Parathyroid adenoma (tissue), 2 donors: ENCODE measurements at regions not wholly inside any gene's neighbourhood (a gene's known extent, or its start where the extent isn't known, plus 50 kb on each side); places are given as distances from the start of the nearest gene placed in this dataset.
"Not testable (repeated sequence)": the region's sequence is repeated elsewhere in the genome, so short reads cannot be mapped to it uniquely, and the experiment has no call there.

Experiments used
- H2AFZ ChIP-seq: fragments of 300-600 bp; sonication (generic); one replicate; pipeline ENCODE4 v1.7.0; 2017; ENCODE audit warnings: antibody characterized with exemption, mild to moderate bottlenecking
- H3K27ac ChIP-seq: fragments of 300-600 bp; sonication (generic); one replicate; pipeline ENCODE4 v1.7.0; 2017
- H3K27me3 ChIP-seq: fragments of 300-600 bp; sonication (generic); one replicate; pipeline ENCODE4 v1.7.0; 2017; ENCODE audit warnings: low read length; ENCODE audit not compliant: control insufficient read depth, insufficient read depth
- H3K36me3 ChIP-seq: fragments of 300-600 bp; sonication (generic); one replicate; pipeline ENCODE4 v1.7.0; 2017; ENCODE audit warnings: low read length; ENCODE audit not compliant: control insufficient read depth, insufficient read depth
- H3K4me1 ChIP-seq: fragments of 300-600 bp; sonication (generic); one replicate; pipeline ENCODE4 v1.7.0; 2017; ENCODE audit warnings: control low read depth
- H3K4me2 ChIP-seq: fragments of 300-600 bp; sonication (generic); one replicate; pipeline ENCODE4 v1.7.0; 2017; ENCODE audit warnings: low read length
- H3K4me3 ChIP-seq: fragments of 300-600 bp; sonication (generic); one replicate; pipeline ENCODE4 v1.7.0; 2017; ENCODE audit warnings: low read depth, low read length
- H3K79me2 ChIP-seq: fragments of 300-600 bp; sonication (generic); one replicate; pipeline ENCODE4 v1.7.0; 2017; ENCODE audit warnings: control low read depth
- H3K9ac ChIP-seq: fragments of 300-600 bp; sonication (generic); one replicate; pipeline ENCODE4 v1.7.0; 2017; ENCODE audit warnings: mild to moderate bottlenecking
- H3K9me3 ChIP-seq: fragments of 300-600 bp; sonication (generic); one replicate; pipeline ENCODE4 v1.7.0; 2017; ENCODE audit warnings: low read length; ENCODE audit not compliant: control insufficient read depth
- TF ChIP-seq, protein P1 (sequence below): fragments of 300-600 bp; sonication (generic); IDR thresholded peaks from one replicate; pipeline ENCODE4 v1.7.0; 2017; ENCODE audit warnings: antibody characterized with exemption, mild to moderate bottlenecking
- donor health status: primary hyperparathyroidism.

- TF ChIP-seq, protein P1, sequence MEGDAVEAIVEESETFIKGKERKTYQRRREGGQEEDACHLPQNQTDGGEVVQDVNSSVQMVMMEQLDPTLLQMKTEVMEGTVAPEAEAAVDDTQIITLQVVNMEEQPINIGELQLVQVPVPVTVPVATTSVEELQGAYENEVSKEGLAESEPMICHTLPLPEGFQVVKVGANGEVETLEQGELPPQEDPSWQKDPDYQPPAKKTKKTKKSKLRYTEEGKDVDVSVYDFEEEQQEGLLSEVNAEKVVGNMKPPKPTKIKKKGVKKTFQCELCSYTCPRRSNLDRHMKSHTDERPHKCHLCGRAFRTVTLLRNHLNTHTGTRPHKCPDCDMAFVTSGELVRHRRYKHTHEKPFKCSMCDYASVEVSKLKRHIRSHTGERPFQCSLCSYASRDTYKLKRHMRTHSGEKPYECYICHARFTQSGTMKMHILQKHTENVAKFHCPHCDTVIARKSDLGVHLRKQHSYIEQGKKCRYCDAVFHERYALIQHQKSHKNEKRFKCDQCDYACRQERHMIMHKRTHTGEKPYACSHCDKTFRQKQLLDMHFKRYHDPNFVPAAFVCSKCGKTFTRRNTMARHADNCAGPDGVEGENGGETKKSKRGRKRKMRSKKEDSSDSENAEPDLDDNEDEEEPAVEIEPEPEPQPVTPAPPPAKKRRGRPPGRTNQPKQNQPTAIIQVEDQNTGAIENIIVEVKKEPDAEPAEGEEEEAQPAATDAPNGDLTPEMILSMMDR, result no peak
- no peak overlapping the region for H2AFZ ChIP-seq
Measured at GRCh38 chr5:155154973-155155372, 141.4 kb downstream of the KIF4B start.

GRCh38 chr5:155163084-155163483 is 149.5 kb downstream of the KIF4B start:
- not testable (repeated sequence) for H2AFZ ChIP-seq, H3K9me3 ChIP-seq, H3K36me3 ChIP-seq, H3K9ac ChIP-seq, H3K4me3 ChIP-seq, H3K4me2 ChIP-seq, H3K79me2 ChIP-seq, H3K27me3 ChIP-seq, H3K27ac ChIP-seq, H3K4me1 ChIP-seq

More at GRCh38 chr5:155154973-155155372, 141.4 kb downstream of the KIF4B start:
- Histone ChIP-seq H3K79me2 (no peaks in the 10 kb centered on the region), H3K9me3 (no peaks in the 10 kb centered on the region), H3K36me3 (no peaks in the 10 kb centered on the region), H3K27ac (no peak overlapping the region), H3K9ac (no peak overlapping the region), H3K4me3 (no peak overlapping the region), H3K27me3 (no peaks in the 10 kb centered on the region), H3K4me1 (no peaks in the 10 kb centered on the region), H3K4me2 (no peak overlapping the region)

DNA sequence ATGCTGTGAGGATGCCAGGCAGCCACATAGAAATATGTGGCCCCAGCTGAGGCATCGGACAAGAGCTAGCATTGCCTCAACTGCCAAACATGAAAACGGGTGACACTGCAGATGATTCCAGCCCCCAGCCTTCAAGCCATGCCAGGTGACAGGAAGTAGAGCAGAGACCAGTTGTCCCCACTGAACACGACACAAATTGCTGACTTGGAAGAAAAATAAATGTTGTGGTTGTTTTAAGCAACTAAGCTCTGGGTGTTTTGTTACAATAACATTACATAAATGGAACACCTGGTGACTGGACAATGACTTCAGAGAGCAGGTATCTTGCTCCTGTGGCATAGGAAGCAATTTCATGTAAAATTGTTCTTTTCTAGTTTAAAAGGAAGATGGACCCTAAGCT is 154.2 kb downstream of the KIF4B start:
- Histone ChIP-seq H3K27me3 (no peaks in the 10 kb centered on the region), H3K4me2 (no peak overlapping the region), H3K36me3 (no peaks in the 10 kb centered on the region), H2AFZ (no peak overlapping the region), H3K27ac (no peak overlapping the region), H3K4me3 (no peak overlapping the region), H3K9me3 (no peaks in the 10 kb centered on the region), H3K79me2 (no peaks in the 10 kb centered on the region), H3K9ac (no peak overlapping the region), H3K4me1 (no peaks in the 10 kb centered on the region)
- TF ChIP-seq, protein P1, result no peak

- Histone ChIP-seq H3K4me3 (no peak overlapping the region), H2AFZ (no peak overlapping the region), H3K9me3 (no peaks in the 10 kb centered on the region), H3K79me2 (no peaks in the 10 kb centered on the region), H3K27me3 (no peaks in the 10 kb centered on the region), H3K36me3 (no peaks in the 10 kb centered on the region), H3K9ac (no peak overlapping the region), H3K27ac (no peak overlapping the region), H3K4me2 (no peak overlapping the region), H3K4me1 (no peaks in the 10 kb centered on the region)
- TF ChIP-seq, protein P1, result no peak
Measured at GRCh38 chr5:155181542-155181941, 168.0 kb downstream of the KIF4B start.

DNA sequence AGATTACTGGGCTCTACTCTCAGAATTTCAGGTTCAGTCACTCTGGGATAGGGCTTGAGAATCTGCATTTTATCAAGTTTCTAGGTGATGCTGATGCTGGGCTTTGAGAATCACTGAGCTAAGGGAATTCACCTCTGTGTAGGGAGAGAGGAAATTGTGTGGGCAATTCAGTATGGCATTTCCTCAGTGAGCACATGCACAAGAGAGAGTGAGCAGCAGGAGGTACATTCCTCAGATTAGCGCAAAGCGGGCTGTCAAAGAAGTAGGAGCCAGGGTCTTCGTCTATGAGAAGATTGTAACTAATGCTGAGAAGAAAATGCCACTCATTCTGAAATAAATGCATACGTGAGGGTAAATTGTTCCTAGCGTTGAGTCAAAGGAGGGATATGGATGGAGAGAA is 175.9 kb downstream of the KIF4B start:
- TF ChIP-seq, protein P1, result no peak
- Histone ChIP-seq H3K9me3 (no peaks in the 10 kb centered on the region), H3K9ac (no peak overlapping the region), H3K4me1 (no peaks in the 10 kb centered on the region), H2AFZ (no peak overlapping the region), H3K27ac (no peak overlapping the region), H3K4me3 (no peak overlapping the region), H3K27me3 (no peaks in the 10 kb centered on the region), H3K4me2 (no peak overlapping the region), H3K79me2 (no peaks in the 10 kb centered on the region), H3K36me3 (no peaks in the 10 kb centered on the region)
